Upper lobe of right lung (tissue), 1 donor: ENCODE measurements at regions not wholly inside any gene's neighbourhood (a gene's known extent, or its start where the extent isn't known, plus 50 kb on each side); places are given as distances from the start of the nearest gene placed in this dataset.

Experiments used
- ATAC-seq: fragments of 200-7000 bp; cut with Tn5 transposase; one replicate; pipeline ENCODE4 v1.9.1; 2020; ENCODE audit warnings: mild to moderate bottlenecking, moderate library complexity
- DNase-seq: peaks from one replicate; pipeline ENCODE4 v3.0.0-alpha.2; 2020
- H3K27ac ChIP-seq: fragments of 200-600 bp; one replicate; pipeline ENCODE4 v1.8.0; 2022
- H3K27me3 ChIP-seq: fragments of 200-600 bp; one replicate; pipeline ENCODE4 v1.8.0; 2022; ENCODE audit warnings: mild to moderate bottlenecking
- H3K36me3 ChIP-seq: fragments of 200-600 bp; one replicate; pipeline ENCODE4 v1.8.0; 2022
- H3K4me1 ChIP-seq: fragments of 200-600 bp; one replicate; pipeline ENCODE4 v1.8.0; 2022
- H3K4me3 ChIP-seq: fragments of 200-600 bp; one replicate; pipeline ENCODE4 v1.8.0; 2022; ENCODE audit warnings: mild to moderate bottlenecking
- H3K9me3 ChIP-seq: fragments of 200-600 bp; one replicate; pipeline ENCODE4 v1.8.0; 2022
- intact Hi-C: fragments of 100-400 bp; cut with DNase I; formaldehyde crosslinking; loops from one replicate; pipeline ENCODE4 v1.11.0; 2022
- TF ChIP-seq, protein P1 (sequence below): fragments of 200-600 bp; IDR thresholded peaks from one replicate; pipeline ENCODE4 v1.8.0; 2022; ENCODE audit warnings: antibody characterized with exemption
- donor health status: DM: no; HTN: yes; CAD: no; lungs with severe emphysema.

DNA sequence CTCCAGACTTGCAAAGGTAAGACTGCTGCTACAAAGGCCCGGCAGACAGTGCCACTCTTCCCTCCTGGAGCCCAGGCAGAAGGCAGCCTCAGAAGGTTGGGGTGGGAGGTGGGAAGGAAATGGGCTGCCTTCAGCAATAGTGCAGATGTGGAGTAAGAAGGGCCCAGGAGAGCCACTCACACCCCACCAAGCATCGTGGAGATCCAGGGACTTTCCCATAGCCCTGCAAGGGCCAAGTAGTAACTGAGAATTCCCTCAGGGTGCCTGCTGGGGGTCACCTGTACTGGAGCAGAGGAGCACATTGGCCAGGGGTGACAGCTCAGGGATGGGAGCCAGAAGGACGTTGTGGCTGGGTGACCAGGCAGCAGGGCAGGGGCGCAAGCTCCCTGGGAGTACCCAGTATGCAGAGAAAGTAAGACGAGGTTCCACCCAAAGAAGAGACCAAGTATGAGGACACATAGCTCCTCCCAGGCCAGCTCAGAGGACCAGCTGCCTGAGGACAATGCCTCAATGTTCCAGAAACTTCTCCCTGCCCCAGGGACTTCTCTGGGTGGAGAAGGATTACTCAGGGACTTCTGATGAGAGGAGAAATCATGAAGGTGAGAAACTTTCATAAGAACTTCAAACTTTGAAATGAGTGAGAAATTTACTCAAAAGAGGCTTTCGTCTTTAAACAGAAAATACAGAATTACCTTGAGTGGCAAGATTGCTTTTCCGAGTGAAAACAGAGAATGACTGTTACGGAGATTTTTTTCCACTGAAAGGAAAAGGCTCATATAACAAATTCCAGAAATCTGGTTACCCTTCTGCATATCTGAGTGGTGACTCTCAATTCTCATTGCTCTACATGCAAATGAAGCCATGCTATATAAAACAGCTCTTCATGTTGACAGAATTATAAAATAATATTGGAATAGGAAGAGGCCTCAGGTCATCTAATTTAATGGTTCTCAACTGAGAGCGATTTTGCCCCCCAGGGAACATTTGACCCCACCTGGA is 87.9 kb upstream of the TRIO start:
- TF ChIP-seq, protein P1, sequence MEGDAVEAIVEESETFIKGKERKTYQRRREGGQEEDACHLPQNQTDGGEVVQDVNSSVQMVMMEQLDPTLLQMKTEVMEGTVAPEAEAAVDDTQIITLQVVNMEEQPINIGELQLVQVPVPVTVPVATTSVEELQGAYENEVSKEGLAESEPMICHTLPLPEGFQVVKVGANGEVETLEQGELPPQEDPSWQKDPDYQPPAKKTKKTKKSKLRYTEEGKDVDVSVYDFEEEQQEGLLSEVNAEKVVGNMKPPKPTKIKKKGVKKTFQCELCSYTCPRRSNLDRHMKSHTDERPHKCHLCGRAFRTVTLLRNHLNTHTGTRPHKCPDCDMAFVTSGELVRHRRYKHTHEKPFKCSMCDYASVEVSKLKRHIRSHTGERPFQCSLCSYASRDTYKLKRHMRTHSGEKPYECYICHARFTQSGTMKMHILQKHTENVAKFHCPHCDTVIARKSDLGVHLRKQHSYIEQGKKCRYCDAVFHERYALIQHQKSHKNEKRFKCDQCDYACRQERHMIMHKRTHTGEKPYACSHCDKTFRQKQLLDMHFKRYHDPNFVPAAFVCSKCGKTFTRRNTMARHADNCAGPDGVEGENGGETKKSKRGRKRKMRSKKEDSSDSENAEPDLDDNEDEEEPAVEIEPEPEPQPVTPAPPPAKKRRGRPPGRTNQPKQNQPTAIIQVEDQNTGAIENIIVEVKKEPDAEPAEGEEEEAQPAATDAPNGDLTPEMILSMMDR = no peak
- no peaks in the 10 kb centered on the region for H3K4me1 ChIP-seq

DNA sequence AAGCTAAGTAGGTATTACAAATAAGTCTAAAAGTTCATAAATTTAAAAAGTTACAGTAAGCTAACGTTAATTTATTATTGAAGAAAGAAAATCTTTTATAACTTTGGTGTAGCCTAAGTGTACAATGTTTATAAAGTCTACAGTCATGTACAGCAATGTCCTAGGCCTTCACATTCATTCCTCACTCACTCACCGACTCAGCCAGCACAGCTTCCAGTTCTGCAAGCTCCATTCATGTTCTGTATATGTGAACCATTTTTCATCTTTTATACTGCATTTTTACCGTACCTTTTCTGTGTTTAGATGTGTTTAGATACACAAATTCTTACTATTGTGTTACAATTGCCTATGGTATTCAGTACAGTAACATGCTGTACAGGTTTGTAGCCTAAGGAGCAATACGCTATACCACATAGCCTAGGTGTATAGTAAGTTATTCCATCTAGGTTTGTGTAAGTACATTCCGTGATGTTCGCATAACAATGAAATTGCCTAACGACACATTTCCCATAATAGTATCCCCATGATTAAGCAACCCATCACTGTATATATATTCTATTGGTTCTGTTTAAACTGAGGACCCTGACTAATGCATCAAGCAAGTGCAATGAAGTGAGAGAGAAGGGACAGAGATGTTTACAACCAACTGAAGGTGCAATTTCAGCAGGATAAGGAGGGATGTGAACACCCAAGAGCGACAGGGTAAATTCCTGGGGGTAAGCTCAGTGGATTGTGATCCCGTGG is 88.9 kb upstream of the TRIO start:
- H3K36me3 ChIP-seq = no peaks in the 10 kb centered on the region
- no peaks in the 10 kb centered on the region for H3K4me1 ChIP-seq
- no peaks in the 10 kb centered on the region for H3K27me3 ChIP-seq
- intact Hi-C loops = no loop called here
- H3K4me3 ChIP-seq = no peak overlapping the region
- TF ChIP-seq, protein P1 = no peak
- no peaks in the 10 kb centered on the region for H3K9me3 ChIP-seq
- H3K27ac ChIP-seq = no peak overlapping the region
- DNase-seq (no peak), ATAC-seq (no peak)

More for the DNA sequence above, 87.9 kb upstream of the TRIO start:
- intact Hi-C loops = no loop called here
- Histone ChIP-seq H3K9me3 (no peaks in the 10 kb centered on the region), H3K36me3 (no peaks in the 10 kb centered on the region), H3K4me3 (no peak overlapping the region), H3K27ac (no peak overlapping the region), H3K27me3 (no peaks in the 10 kb centered on the region)
- DNase-seq = no peak
- ATAC-seq = no peak

DNA sequence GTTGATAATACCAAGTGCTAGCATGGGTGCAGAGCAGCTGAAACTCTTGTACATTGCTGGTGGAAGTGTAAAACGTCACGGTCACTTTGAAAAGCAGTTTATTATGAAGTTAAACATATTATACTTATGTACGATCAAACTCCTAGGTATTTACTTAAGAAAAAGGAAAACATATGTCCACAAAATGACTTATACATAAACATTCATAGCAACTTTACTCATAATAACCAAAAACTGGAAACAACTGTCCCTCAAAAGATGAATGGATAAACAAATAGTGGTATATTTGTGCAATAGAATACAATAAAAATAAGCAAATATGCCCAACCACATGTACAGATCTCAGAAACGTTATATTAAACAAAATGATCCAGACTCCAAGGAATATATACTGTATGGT is 92.3 kb upstream of the TRIO start:
- no peaks in the 10 kb centered on the region for H3K9me3 ChIP-seq
- no peaks in the 10 kb centered on the region for H3K4me1 ChIP-seq
- intact Hi-C loops = no loop called here
- no peaks in the 10 kb centered on the region for H3K36me3 ChIP-seq
- H3K27me3 ChIP-seq = no peaks in the 10 kb centered on the region
- DNase-seq (no peak), ATAC-seq (no peak)
- no peak overlapping the region for H3K4me3 ChIP-seq
- TF ChIP-seq, protein P1 = no peak
- no peak overlapping the region for H3K27ac ChIP-seq

DNA sequence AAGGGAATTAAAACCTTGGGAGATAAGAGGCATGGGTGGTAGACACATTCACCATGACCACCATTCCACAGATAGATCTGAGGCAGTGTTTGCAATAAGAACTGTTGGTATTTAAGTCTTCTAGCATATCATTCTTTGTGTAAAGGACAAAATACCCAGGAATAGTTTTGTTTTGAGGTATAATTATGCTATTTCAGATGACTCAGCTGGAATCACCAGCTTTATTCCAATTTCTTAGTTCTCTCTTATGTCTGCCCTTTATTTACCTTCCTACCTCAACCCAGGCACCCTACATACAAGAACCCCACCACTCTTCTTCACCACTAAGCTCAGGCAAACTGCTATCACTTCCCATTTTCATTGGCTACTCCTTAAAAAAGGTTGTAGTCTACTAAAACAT is 94.7 kb upstream of the TRIO start:
- no peak for ATAC-seq
- TF ChIP-seq, protein P1 = no peak
- intact Hi-C loops = no loop called here

DNA sequence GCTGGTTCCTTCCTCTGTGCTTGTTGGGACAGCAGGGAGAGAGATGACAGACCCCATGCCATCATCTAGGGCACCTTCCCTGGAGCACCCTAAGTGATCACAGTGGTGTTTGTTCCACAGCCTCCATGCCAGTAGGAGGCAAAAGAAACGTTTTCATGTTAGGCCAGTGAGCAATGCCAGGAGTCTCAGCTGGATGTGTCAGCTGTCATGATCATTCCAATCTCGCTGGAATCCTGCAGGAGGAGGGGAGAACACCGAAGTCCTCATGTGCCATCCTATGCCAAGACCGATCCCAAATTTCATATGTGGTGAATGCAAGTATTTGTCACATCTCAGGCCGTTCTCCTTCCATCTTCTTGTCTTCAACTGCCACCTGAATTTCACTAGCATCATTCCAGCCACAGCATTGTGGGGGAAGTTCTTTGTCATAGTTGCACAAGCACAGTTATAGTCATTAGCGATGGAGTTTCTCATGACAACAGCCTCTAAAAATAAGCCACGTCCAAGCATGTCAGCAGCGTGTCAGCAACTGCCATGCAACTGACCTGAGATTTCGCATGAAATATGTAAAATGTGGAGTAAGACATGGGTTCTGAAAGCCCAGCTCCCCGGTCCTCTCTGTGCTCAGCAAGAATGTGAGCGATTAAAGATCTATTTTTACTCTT is 97.2 kb upstream of the DNAH5 start:
- peaks cover 6% of the 10 kb centered on the region for H3K27me3 ChIP-seq
- H3K4me3 ChIP-seq = no peak overlapping the region
- H3K36me3 ChIP-seq = no peaks in the 10 kb centered on the region
- intact Hi-C loops = no loop called here
- H3K27ac ChIP-seq = no peak overlapping the region
- TF ChIP-seq, protein P1 = no peak
- no peaks in the 10 kb centered on the region for H3K9me3 ChIP-seq
- H3K4me1 ChIP-seq = no peaks in the 10 kb centered on the region
- no peak for ATAC-seq
- DNase-seq = no peak

More for the DNA sequence above, 94.7 kb upstream of the TRIO start:
- H3K9me3 ChIP-seq = no peaks in the 10 kb centered on the region
- H3K4me3 ChIP-seq = no peak overlapping the region
- no peaks in the 10 kb centered on the region for H3K36me3 ChIP-seq
- no peaks in the 10 kb centered on the region for H3K4me1 ChIP-seq
- no peak for DNase-seq
- no peaks in the 10 kb centered on the region for H3K27me3 ChIP-seq
- H3K27ac ChIP-seq = no peak overlapping the region
